Activated gamma-delta T cell treated with anti-CD3 and anti-CD28 coated beads, Interleukin-2, amount 50 U/mL, for 16 hours (primary cell): ENCODE measurements at regions not wholly inside any gene's neighbourhood (a gene's known extent, or its start where the extent isn't known, plus 50 kb on each side); places are given as distances from the start of the nearest gene placed in this dataset.
A peak's percentile ranks its signal among the peaks of the same experiment; 100 is the strongest.

Experiments used
- DNase-seq: peaks from one replicate; pipeline ENCODE4 v3.0.0-alpha.2; 2020; ENCODE audit warnings: low read depth

DNA sequence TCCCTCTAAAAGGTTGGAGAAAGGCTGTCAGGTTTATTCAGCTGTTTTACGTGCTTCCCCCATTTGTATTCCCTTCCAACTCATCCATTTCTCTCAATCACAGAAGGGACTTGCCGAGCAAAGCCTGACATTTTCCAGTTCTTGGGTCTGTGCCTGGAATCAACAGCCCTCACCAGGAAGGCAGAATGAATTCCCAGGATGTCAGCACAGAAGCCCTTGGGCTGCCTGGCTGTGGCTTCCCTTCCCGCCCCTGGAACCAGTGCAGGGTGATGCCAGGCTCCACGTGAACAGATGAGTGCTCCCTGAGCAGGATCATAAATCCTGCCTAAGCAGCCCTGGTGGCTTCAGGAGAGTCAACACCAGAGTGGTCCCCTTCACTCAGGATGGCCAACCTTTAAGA, 86.1 kb upstream of the CD83 start:
- DNase-seq, result no peak

DNA sequence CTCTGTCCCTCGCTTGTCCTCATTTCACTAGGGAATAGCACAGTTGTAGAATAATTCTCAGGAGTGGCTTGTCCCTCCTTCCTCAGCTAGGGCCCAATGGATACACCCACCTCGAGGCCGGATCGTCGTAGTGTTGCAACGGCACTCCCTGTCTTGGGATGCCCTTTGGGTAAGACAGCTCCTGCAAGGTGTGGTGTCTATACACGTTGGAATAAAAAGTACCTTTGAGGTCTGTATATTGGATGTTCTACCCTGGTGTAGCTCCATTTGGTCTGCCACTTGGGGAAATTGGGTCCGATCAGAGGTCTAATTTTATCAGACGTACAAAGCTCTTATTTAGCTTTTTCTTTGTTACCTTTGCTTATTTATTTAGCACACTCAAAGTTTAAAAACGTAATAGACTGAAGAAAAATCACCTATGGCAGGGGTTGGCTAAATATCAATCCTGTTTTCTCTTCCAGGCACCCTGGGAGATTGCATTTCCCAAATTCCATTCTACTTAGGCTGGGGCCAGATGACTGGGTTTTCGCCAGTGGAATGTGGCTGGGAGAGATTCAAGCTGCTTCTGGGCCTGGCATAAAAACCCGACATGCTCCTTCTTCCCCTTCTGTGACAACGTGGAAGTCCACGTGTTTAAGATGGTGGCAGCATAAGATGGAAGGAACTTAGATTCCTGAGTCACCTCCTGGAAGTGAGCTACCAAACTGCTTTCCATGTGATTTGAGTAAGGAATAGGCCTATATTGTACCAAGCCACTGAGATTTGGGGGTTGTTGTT, 82.3 kb upstream of the CD83 start:
- no peak for DNase-seq

DNA sequence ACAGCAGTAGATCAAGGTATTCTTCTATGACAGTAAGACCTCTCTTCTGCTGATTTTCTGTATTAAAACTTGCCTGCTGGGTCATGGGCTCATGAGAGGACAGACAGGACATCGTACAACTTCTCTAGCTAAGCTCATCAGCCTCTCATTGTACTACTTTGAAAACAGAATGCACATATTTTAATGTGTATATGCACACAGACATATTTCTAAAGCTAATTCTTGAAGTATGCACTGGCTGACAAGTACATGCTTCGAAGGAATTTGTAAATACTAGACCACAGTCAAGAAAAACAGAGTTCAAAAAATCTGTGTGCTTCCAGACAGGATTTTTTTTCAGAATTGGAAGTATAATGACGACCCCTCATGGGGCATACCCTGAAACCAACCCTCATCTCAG, 81.7 kb upstream of the CD83 start:
- DNase-seq, result no peak

DNA sequence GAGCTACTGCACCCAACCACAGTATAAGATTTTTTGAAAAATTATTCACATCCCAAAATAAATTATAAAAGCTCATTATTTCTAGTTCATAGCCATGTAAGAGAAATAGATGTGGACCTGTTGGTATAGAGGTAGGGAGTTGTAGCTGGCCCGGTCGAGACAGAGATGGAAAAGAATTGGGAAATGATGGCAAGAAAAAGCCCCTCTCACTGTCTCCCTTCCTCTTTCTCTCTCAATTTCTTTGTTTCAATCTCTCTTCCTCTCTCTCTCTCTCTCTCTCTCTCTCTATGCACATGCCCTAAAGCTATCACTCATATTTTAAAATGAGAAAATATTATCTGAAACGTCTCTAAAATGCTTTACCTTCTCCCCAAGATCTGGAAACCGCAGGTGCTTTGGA, 80.7 kb upstream of the CD83 start:
- DNase-seq, result no peak

DNA sequence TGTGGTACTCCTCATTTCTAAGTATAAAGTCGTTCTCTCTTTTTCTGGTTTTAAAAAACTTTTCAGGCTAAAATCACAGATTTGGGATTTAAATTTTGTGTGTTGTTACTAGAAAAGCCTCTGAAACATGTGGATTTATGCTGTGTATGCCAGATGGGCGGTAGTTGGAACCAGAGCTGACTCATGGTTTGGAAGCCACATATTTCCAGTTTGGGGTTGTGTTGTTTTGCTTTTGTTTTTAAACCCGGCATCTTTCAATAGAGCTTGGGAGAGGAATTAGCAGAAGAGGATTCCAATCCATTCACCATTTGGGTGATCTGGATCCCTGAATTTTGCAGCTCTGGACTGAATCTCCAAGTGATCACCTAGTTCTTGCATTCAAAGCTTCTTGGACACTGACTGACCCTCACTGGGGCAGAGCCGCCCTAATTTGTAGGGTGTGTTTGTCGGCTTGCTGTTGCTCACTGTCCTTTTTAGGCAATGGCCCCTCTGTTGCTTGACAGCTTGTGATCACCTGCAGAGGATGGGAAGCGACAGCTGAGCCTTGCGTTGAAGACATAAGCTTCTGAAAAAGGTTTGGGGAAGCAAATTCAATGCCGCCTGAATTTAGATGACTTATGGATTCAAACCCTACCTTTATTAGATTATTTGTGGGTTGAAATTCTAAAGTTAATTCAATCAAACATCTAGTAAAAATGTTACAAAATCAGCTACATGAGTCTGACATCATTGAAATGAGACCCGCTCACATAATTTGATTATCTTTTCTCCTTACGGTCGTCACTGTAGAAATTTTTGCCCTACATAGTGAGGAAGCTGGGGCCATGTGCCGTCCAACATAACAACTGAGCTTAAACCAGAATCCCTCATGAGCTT, 79.9 kb upstream of the CD83 start:
- DNase-seq, result no peak

DNA sequence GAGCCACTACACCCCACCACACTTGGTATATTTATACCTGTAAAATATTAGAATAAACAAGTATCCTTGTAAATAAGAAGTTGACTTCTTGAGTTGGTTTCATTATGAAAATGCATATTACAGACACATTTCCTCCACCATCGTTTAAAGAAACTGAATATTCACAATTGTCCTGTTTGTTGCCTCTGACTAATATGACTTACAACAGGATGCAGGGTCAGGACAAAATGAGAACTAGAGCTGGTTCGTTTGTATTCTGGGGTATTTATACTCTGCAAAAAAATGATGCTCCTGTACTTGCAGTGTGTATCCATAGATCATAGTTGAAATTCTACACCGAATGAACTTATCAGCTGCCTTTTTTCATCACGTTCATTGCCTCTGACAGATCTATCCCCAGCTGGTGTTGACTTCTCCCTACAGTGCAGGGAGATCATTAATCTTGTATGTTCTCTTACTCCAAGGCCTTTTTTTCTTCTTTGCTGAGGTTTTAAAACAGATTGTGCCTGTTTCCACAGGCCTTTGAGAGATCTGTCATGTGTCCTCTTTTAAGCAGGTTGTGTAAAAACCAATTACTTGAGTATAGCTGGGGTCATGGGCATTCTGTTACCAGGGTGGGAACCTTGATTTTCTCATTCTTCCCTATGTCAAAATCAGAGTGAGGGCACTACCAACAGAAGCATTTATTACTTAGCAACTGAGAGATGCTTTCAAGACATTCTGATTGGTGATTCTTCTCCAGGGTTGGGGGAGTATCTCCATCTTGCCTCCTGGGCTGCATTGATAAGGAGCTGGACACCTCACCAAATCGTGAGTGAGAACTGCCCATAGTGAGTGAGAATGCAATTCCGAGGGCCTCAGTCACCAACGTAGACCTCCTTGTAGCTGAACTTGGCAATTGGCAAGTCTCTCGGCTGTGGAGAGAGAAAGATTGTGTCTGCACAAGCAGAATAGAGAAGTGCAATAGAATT, 78.8 kb upstream of the CD83 start:
- no peak for DNase-seq

DNA sequence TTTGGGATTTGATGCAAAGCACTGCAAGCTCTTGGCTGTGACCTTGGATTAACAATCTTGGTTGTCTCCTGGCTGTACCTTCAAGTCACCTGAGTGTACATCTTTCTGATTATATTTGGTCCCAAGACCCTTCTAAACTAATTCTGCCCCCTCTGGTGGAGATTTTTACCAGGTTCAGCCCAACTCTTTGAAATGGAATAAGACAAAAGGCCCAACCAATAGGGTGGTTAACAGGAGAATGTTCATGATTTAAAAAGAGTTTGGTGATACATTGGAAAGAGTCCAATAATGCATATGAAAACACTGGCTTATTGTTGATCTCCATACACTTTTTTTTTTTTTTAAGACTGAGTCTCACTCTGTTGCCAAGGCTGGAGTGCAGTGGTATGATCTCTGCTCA, 77.5 kb upstream of the CD83 start:
- no peak for DNase-seq

DNA sequence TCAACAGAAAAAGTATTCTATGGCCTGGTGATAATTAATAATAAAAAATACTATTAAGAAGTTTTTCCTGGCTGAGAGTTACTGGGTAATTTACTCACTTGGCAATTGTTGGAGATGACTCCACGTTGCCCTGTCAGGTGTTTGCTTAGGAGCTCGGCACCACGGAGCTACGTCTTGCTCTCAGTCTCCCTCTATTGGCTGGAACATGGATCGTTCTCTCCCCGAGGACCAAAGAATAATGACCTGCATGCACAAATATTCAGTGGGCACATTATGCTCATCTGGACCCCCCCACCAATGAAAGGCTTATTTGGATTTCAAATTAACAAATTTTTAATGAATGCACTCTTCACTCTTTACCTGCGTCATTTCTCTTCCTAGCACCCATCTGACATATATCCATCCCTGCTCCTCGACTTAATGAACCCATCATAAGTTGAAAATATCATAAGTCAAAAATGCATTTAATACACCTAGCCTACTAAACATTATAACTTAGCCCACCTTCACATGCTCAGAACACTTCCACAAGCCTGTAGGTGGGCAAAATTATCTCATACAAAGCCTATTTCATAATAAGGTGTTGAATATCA, 71.0 kb upstream of the CD83 start:
- DNase-seq, result peak; percentile 11

- no peak for DNase-seq
Observed at GRCh38 chr6:14047151-14047740, 70.3 kb upstream of the CD83 start.

GRCh38 chr6:14048837-14049236, 68.7 kb upstream of the CD83 start:
- no peak for DNase-seq

DNA sequence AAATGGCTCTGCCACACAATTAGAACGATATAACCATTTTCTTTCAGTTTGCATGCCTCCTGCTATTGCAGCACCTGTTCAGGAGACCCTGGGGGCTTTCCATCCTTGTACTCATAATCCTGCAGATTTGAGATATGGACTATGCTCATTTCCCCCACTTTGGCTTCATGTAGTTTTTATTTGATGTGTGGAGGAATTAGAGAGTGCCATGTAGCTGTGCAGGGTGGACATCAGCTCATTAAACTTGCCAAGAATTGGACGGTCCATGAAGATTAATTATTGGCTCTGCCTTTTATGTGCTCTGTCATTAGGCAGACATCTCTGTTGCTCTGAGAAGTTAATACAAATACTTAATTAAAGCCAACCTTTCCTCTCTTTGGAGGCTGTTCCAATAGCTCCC, 66.2 kb upstream of the CD83 start:
- DNase-seq, result no peak

DNA sequence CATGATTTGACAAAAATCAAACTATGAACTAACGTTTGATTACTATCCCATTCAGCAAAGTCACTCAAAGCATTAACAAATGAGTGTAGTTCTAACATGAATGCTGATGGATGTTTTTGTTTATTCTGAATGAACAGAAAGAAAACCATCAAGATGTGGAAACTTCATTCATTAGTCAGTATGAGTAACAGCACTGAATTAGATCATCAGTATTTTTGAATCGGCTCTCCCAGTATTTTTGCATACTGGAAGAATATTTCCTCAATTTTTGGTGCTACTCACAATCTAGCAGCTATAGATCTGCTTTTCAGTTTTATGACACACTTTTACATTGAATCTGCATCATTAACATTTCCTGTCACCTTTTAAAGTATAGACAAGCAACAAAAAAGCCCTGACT, 63.8 kb upstream of the CD83 start:
- no peak for DNase-seq

GRCh38 chr6:14055541-14055940, 62.0 kb upstream of the CD83 start:
- DNase-seq, result no peak

DNA sequence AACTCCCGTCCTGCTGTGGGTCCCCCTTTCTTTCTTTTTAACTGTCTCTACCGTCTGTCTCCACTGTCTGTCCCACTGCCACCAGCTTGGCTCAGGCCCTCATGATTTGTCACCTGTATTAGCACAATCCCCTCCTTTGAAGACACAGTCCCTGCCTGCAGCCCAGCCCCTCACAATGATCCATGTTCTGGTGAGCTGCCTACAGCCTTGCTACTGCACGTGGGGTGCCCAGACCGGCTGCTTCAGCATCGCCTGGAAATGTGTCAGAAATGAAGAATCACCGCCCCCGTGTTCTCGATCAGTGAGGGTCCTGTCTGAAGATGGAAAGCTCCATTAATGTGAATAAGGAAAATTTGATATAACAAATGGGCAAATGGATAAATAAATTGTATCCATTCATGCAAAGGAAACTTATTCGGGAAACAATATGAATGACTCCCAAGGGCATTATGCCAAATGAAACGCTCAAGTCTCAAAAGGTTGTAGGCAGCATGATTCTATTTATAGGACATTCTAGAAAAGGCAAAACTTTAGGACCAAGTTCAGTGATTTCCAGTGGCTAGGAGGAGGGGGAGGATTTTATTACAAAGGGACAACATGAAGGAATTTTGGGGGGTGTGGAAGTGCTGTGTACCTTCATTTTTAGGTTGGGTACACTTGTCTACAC, 59.4 kb upstream of the CD83 start:
- DNase-seq, result no peak

GRCh38 chr6:14058735-14059134, 58.8 kb upstream of the CD83 start:
- no peak for DNase-seq

- no peak for DNase-seq
Observed at GRCh38 chr6:14059791-14060436, 57.7 kb upstream of the CD83 start.

DNA sequence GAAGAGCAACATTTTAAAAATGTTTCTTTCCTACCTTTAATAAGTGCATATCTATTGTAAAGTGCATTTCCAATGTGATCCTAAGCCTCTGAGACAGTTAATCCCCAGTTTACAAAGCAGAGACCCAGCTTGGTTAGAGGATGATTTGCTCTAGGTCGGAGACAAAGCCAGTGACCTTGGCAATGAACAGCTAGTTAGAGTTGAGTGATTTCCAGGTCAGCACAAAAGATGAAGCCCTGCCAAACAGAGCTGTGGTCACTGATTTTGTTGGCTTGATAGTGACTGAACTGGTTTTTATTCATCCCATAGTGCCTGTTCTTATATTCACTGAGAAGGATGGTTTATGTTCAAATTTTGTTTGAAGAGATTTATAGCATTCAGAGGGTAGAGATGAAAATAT, 56.6 kb upstream of the CD83 start:
- no peak for DNase-seq

- DNase-seq, result no peak
Observed at GRCh38 chr6:14061643-14062042, 55.9 kb upstream of the CD83 start.

GRCh38 chr6:14062345-14063029, 55.1 kb upstream of the CD83 start:
- no peak for DNase-seq

- DNase-seq, result no peak
Observed at GRCh38 chr6:14063756-14064155, 53.8 kb upstream of the CD83 start.
